ENCODE measurements at regions not wholly inside any gene's neighbourhood (a gene's known extent, or its start where the extent isn't known, plus 50 kb on each side); places are given as distances from the start of the nearest gene placed in this dataset.
"Not testable (repeated sequence)": the region's sequence is repeated elsewhere in the genome, so short reads cannot be mapped to it uniquely, and the experiment has no call there.

- TF ChIP-seq CTCF, POLR2A (IDR thresholded peaks at IDR 0.05): not testable (repeated sequence)
Measured at GRCh38 chr7:96923345-96923744, 82.0 kb upstream of the DLX6 start.
